Activated CD8-positive, alpha-beta T cell treated with anti-CD3 and anti-CD28 coated beads for 36 hours (primary cell): ENCODE measurements at regions not wholly inside any gene's neighbourhood (a gene's known extent, or its start where the extent isn't known, plus 50 kb on each side); places are given as distances from the start of the nearest gene placed in this dataset.
"Not testable (repeated sequence)": the region's sequence is repeated elsewhere in the genome, so short reads cannot be mapped to it uniquely, and the experiment has no call there.

Source experiments
- ATAC-seq: fragments of 200-7000 bp; cut with Tn5 transposase; one replicate; pipeline ENCODE4 v1.10.0; 2021; ENCODE audit warnings: mild to moderate bottlenecking, moderate library complexity
- CTCF ChIA-PET: fragments of 350-600 bp; sonication (Branson Sonifier 250); formaldehyde crosslinking; loops from one replicate; lab custom pipeline; 2021; ENCODE audit warnings: antibody characterized with exemption; lab: Charles Lee
- POLR2A ChIA-PET: fragments of 350-600 bp; sonication (Branson Sonifier 250); formaldehyde crosslinking; loops from one replicate; lab custom pipeline; 2021; ENCODE audit warnings: antibody characterized with exemption; lab: Charles Lee
- DNase-seq: peaks from one replicate; pipeline ENCODE4 v3.0.0-alpha.2; 2020
- H3K27ac Mint-ChIP-seq: one replicate; pipeline ENCODE4 v1.8.0; 2021; ENCODE audit warnings: mild to moderate bottlenecking, mixed read lengths
- H3K27me3 Mint-ChIP-seq: one replicate; pipeline ENCODE4 v1.8.0; 2021; ENCODE audit warnings: mixed read lengths
- H3K36me3 Mint-ChIP-seq: one replicate; pipeline ENCODE4 v1.8.0; 2021; ENCODE audit warnings: low read depth, mixed read lengths
- H3K4me1 Mint-ChIP-seq: one replicate; pipeline ENCODE4 v1.8.0; 2021; ENCODE audit warnings: low read depth, mixed read lengths
- H3K4me3 Mint-ChIP-seq: one replicate; pipeline ENCODE4 v1.8.0; 2021; ENCODE audit warnings: mild to moderate bottlenecking, moderate library complexity, mixed read lengths
- H3K9me3 Mint-ChIP-seq: one replicate; pipeline ENCODE4 v1.8.0; 2021; ENCODE audit warnings: mixed read lengths
- CTCF ChIP-seq: fragments of 200-600 bp; IDR thresholded peaks from one replicate; pipeline ENCODE4 v1.8.0; 2022; ENCODE audit warnings: antibody characterized with exemption, mild to moderate bottlenecking
- intact Hi-C: fragments of 100-400 bp; cut with micrococcal nuclease; formaldehyde crosslinking; loops from one replicate; pipeline ENCODE4 v1.10.0; 2022

- Mint-ChIP-seq H3K4me3 (no peak overlapping the region), H3K27me3 (no peaks in the 10 kb centered on the region), H3K36me3 (no peaks in the 10 kb centered on the region), H3K27ac (no peak overlapping the region), H3K9me3 (peaks cover 3% of the 10 kb centered on the region), H3K4me1 (no peaks in the 10 kb centered on the region)
- ChIA-PET CTCF (no interaction called here), POLR2A (no interaction called here)
- intact Hi-C loops, result no loop called here
- DNase-seq (no peak), ATAC-seq (no peak)
- no peak for TF ChIP-seq CTCF
Observed at GRCh38 chr5:107002115-107002514, 668.6 kb downstream of the EFNA5 start.

- intact Hi-C loops, H3K36me3 Mint-ChIP-seq, H3K4me3 Mint-ChIP-seq, ATAC-seq, POLR2A ChIA-PET, H3K4me1 Mint-ChIP-seq, H3K9me3 Mint-ChIP-seq, H3K27me3 Mint-ChIP-seq, H3K27ac Mint-ChIP-seq, DNase-seq: not testable (repeated sequence)
- CTCF ChIA-PET, result interaction anchor here (0.7 kb wide), 1 partner anchor 146 kb away, joined by 3 read pairs; no protein-coding TSS in a partner anchor
Observed at GRCh38 chr5:106999506-106999905, 671.2 kb downstream of the EFNA5 start.

GRCh38 chr5:106986006-106986405 lies 684.7 kb downstream of the EFNA5 start:
- DNase-seq (no peak), ATAC-seq (no peak)
- Mint-ChIP-seq H3K27ac (no peak overlapping the region), H3K4me1 (no peaks in the 10 kb centered on the region), H3K9me3 (no peaks in the 10 kb centered on the region), H3K4me3 (no peak overlapping the region), H3K36me3 (no peaks in the 10 kb centered on the region), H3K27me3 (no peaks in the 10 kb centered on the region)
- no peak for TF ChIP-seq CTCF
- intact Hi-C loops, result no loop called here
- ChIA-PET POLR2A (no interaction called here), CTCF (no interaction called here)

GRCh38 chr5:106985174-106985573 lies 685.6 kb downstream of the EFNA5 start:
- no peaks in the 10 kb centered on the region for H3K9me3 Mint-ChIP-seq
- H3K4me3 Mint-ChIP-seq, result no peak overlapping the region
- DNase-seq (no peak), ATAC-seq (no peak)
- TF ChIP-seq CTCF, result no peak
- no peaks in the 10 kb centered on the region for H3K4me1 Mint-ChIP-seq
- intact Hi-C loops, result no loop called here
- ChIA-PET POLR2A (no interaction called here), CTCF (no interaction called here)
- H3K27me3 Mint-ChIP-seq, result no peaks in the 10 kb centered on the region
- no peak overlapping the region for H3K27ac Mint-ChIP-seq
- no peaks in the 10 kb centered on the region for H3K36me3 Mint-ChIP-seq

- CTCF ChIA-PET, DNase-seq, H3K4me3 Mint-ChIP-seq, H3K4me1 Mint-ChIP-seq, H3K27me3 Mint-ChIP-seq, intact Hi-C loops, POLR2A ChIA-PET, H3K36me3 Mint-ChIP-seq, ATAC-seq, H3K9me3 Mint-ChIP-seq, H3K27ac Mint-ChIP-seq: not testable (repeated sequence)
Observed at GRCh38 chr5:106979178-106979577, 691.6 kb downstream of the EFNA5 start.

- H3K9me3 Mint-ChIP-seq, ATAC-seq, intact Hi-C loops, H3K4me1 Mint-ChIP-seq, H3K27ac Mint-ChIP-seq, H3K36me3 Mint-ChIP-seq, DNase-seq, H3K4me3 Mint-ChIP-seq, POLR2A ChIA-PET, CTCF ChIA-PET, H3K27me3 Mint-ChIP-seq: not testable (repeated sequence)
Observed at GRCh38 chr5:106978582-106979165, 692.1 kb downstream of the EFNA5 start.
